Karpas-422 (cell line): ENCODE measurements at regions not wholly inside any gene's neighbourhood (a gene's known extent, or its start where the extent isn't known, plus 50 kb on each side); places are given as distances from the start of the nearest gene placed in this dataset.

Experiments
- DNase-seq: peaks from one replicate; pipeline ENCODE4 v3.0.0-alpha.2; 2015
- H2AFZ ChIP-seq: fragments of 200-600 bp; sonication (generic); 2 replicates; pipeline ENCODE4 v1.6.1; 2014; ENCODE audit warnings: antibody characterized with exemption, low read length, mixed read lengths
- H3K27ac ChIP-seq: fragments of 200-600 bp; sonication (generic); 2 replicates; pipeline ENCODE4 v1.5.1; 2014; ENCODE audit warnings: mild to moderate bottlenecking, low read length, moderate library complexity
- H3K27me3 ChIP-seq: fragments of 200-600 bp; sonication (generic); 2 replicates; pipeline ENCODE4 v1.6.1; 2014; ENCODE audit warnings: low read length, mixed read lengths
- H3K36me3 ChIP-seq: fragments of 200-600 bp; sonication (generic); 2 replicates; pipeline ENCODE4 v1.6.1; 2014; ENCODE audit warnings: low read length, mixed read lengths; ENCODE audit not compliant: insufficient read depth
- H3K4me1 ChIP-seq: fragments of 200-600 bp; sonication (generic); 2 replicates; pipeline ENCODE4 v1.6.1; 2014; ENCODE audit warnings: mild to moderate bottlenecking, low read length, mixed read lengths
- H3K4me2 ChIP-seq: fragments of 200-600 bp; sonication (generic); 2 replicates; pipeline ENCODE4 v1.6.1; 2014; ENCODE audit warnings: low read length, low read depth, mild to moderate bottlenecking; ENCODE audit not compliant: poor library complexity, severe bottlenecking
- H3K4me3 ChIP-seq: fragments of 200-600 bp; sonication (generic); 2 replicates; pipeline ENCODE4 v1.5.1; 2014; ENCODE audit warnings: mild to moderate bottlenecking, antibody characterized with exemption, low read length, mixed read lengths
- H3K79me2 ChIP-seq: fragments of 200-600 bp; sonication (generic); 2 replicates; pipeline ENCODE4 v1.6.1; 2014; ENCODE audit warnings: mild to moderate bottlenecking, low read length, mixed read lengths
- H3K9ac ChIP-seq: fragments of 200-600 bp; sonication (generic); 2 replicates; pipeline ENCODE4 v1.6.0; 2014; ENCODE audit warnings: low read length
- H3K9me2 ChIP-seq: fragments of 200-600 bp; sonication (generic), shearing (Covaris generic); replicated peaks from 2 replicates; pipeline ENCODE4 v1.6.0; 2014; ENCODE audit warnings: mild to moderate bottlenecking, low read length, moderate library complexity; ENCODE audit not compliant: insufficient read depth
- H3K9me3 ChIP-seq: fragments of 300-700, 200-600 bp; sonication (generic); 2 replicates; pipeline ENCODE4 v1.6.1; 2014; ENCODE audit warnings: low read length, mixed read lengths
- H4K20me1 ChIP-seq: fragments of 200-600 bp; sonication (generic); 2 replicates; pipeline ENCODE4 v1.6.1; 2014; ENCODE audit warnings: mild to moderate bottlenecking, antibody characterized with exemption, low read length, low read depth; ENCODE audit not compliant: insufficient read depth

DNA sequence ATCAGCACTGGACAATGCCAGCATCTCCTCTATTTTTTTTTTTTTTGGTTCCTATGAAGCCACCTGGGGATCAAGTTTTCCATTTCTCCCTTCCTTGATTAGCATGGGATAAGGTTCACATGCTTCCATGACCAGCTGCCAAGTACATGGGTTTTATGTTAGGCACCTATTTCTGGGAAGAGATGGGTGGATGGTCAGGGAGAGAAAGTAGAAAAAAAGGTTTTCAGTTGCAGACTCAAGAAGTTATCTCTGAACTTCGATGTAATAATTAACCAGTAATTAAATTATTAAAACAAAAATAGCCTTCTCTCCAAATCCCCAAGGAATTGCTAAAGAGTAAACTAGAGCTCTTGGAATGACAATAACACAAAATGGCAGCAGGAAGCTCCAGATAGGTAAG lies 164.9 kb upstream of the MAF start:
- Histone ChIP-seq H3K9me3 (no peaks in the 10 kb centered on the region), H3K27ac (no peak overlapping the region), H3K4me3 (no peak overlapping the region), H4K20me1 (no peaks in the 10 kb centered on the region), H3K36me3 (no peaks in the 10 kb centered on the region), H2AFZ (no peak overlapping the region), H3K27me3 (no peaks in the 10 kb centered on the region), H3K79me2 (no peaks in the 10 kb centered on the region), H3K9ac (no peak overlapping the region), H3K4me1 (no peaks in the 10 kb centered on the region), H3K4me2 (no peak overlapping the region), H3K9me2 (no peaks in the 10 kb centered on the region)
- DNase-seq, result no peak

DNA sequence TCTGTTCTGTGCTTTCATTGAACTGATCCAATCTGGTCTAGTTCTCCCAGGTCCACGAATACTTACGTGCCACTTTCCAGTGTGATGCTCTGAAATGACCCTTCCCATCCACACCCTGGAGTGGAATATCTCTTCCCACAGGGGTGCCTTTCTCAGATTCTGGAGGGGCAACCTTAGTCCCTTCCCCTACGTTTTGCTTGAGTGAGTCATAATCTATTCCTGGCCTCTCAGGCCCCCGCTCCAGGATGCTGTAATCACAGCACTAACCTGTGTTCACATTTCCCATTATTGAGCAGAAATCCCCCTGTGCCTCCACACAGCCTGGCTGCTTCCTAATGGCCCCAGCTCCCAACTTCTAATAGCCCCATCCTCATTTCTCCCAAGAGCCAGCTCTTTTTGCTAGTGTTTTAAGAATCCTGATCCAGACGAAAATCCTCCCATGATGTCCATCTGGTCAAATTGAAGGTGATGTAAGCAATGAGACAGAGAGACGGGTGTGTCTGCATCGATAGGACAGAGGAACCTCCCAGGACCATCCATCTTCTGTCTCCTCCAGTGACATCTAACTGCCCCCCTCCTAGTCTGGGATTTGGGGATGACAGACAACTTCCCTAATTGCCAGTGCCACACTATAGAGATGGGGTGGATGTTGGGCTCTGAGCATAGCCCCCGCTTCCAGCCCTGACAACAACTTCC lies 164.0 kb upstream of the MAF start:
- no peak overlapping the region for H3K9ac ChIP-seq
- no peak overlapping the region for H3K4me2 ChIP-seq
- H3K4me3 ChIP-seq, result no peak overlapping the region
- no peak overlapping the region for H3K27ac ChIP-seq
- no peaks in the 10 kb centered on the region for H3K9me3 ChIP-seq
- H3K4me1 ChIP-seq, result no peaks in the 10 kb centered on the region
- H3K79me2 ChIP-seq, result no peaks in the 10 kb centered on the region
- H3K36me3 ChIP-seq, result no peaks in the 10 kb centered on the region
- no peak for DNase-seq
- no peak overlapping the region for H2AFZ ChIP-seq
- H3K9me2 ChIP-seq, result no peaks in the 10 kb centered on the region
- no peaks in the 10 kb centered on the region for H4K20me1 ChIP-seq
- no peaks in the 10 kb centered on the region for H3K27me3 ChIP-seq

DNA sequence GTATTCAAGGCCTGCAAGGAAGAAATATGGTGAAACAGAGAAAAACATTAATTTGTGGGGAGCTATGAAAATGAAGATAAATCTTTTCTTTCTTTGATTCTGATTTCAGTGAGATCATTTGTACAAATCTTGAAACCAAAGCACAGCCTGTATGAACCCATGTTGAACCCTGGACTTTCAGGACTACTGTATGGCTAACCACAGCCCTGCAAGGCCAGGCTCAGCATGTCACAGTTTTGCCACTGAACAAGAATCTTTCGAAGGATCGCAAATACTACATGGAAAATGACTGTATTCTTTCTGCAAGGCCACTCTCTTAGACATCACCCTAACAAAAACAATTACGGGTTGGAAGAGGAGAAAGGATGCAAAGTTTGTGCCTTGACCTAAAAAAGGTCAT lies 161.7 kb upstream of the MAF start:
- no peak overlapping the region for H3K4me2 ChIP-seq
- no peaks in the 10 kb centered on the region for H3K36me3 ChIP-seq

DNA sequence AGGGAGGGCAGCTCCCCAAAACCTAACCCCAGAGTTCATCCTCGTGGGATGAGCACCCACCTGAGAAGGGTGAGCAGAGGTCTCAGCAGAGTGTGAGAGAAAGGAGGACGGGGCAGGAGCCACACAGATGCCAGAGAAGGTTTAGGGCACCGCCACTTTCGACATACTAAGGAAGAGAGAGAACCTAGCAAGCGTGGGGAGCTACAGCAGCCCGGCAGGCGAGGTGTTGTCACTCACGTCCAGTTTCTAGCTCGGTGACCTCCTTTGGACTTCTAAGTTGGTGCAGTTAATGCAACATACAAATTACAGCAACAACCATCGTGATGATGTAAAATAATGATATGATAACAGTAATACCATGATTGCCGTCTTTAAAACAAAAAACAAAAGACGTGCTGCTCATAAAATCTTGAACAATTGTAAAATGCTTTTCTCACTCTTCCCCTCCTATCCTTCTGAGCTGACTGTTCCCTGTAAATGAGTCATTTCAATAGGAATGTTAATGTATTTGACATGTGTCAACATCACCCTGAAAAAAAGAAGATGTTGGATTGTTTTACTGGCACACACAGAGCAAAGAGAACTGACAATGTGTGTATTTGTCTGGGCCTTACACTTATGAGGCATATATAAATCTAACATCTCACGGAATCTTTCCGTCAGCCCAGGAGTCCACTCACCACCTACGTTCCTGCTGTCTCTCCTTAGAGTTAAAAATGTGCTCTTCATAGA lies 158.2 kb upstream of the MAF start:
- Histone ChIP-seq H3K79me2 (no peaks in the 10 kb centered on the region), H3K9me2 (no peaks in the 10 kb centered on the region), H3K36me3 (no peaks in the 10 kb centered on the region), H3K9me3 (no peaks in the 10 kb centered on the region), H3K27me3 (no peaks in the 10 kb centered on the region), H3K4me3 (no peak overlapping the region), H4K20me1 (no peaks in the 10 kb centered on the region), H3K4me2 (no peak overlapping the region), H3K9ac (no peak overlapping the region), H2AFZ (no peak overlapping the region), H3K27ac (no peak overlapping the region), H3K4me1 (no peaks in the 10 kb centered on the region)
- no peak for DNase-seq

More for the DNA sequence above, 161.7 kb upstream of the MAF start:
- Histone ChIP-seq H4K20me1 (no peaks in the 10 kb centered on the region), H3K9me2 (no peaks in the 10 kb centered on the region), H3K79me2 (no peaks in the 10 kb centered on the region), H3K9me3 (no peaks in the 10 kb centered on the region), H3K9ac (no peak overlapping the region), H3K27me3 (no peaks in the 10 kb centered on the region), H3K4me1 (no peaks in the 10 kb centered on the region), H3K27ac (no peak overlapping the region), H3K4me3 (no peak overlapping the region), H2AFZ (no peak overlapping the region)
- no peak for DNase-seq

DNA sequence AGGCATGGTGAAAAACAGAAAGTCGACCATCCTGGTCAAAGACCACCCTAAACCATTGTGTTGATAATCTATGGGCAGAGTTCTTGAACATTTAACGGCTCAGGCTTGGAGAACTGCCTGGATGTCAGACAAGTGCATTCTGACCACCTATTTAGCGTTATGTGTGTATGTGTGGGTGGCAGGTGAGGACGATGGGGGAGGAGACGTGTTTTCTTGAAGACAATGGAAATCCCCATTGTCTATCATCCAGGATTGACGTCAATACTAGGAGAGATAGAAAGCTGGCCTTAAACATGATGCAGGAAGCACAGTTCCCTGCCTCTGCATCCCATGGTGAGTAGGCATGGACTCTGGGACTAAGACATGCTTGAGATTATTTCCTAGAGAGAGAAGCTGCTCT lies 157.4 kb upstream of the MAF start:
- H3K27me3 ChIP-seq, result no peaks in the 10 kb centered on the region
- DNase-seq, result no peak
- no peak overlapping the region for H3K9ac ChIP-seq
- H3K27ac ChIP-seq, result no peak overlapping the region
- H4K20me1 ChIP-seq, result no peaks in the 10 kb centered on the region
- no peaks in the 10 kb centered on the region for H3K4me1 ChIP-seq
- no peaks in the 10 kb centered on the region for H3K79me2 ChIP-seq
- H3K4me3 ChIP-seq, result no peak overlapping the region
- H3K9me3 ChIP-seq, result no peaks in the 10 kb centered on the region
- no peak overlapping the region for H2AFZ ChIP-seq
- H3K36me3 ChIP-seq, result no peaks in the 10 kb centered on the region
- no peak overlapping the region for H3K4me2 ChIP-seq
- no peaks in the 10 kb centered on the region for H3K9me2 ChIP-seq

DNA sequence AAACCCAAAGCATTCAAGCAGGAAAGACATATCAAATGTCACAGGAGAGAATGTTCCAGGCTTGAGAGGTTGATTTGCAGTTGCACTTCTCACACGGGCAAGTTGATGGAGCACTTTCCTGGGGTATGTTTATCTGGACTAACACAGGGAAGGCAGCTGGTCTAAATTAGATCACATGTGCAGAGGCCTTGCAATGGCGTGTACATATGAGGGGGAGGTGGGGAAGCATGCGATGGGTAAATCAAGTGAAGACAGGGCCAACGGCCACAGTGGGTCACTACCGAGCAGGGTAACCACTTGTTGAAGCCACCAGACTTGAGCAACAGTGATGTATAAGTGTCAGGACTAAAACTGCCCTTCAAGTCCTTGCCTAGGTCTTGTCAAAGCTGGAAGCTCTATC lies 156.6 kb upstream of the MAF start:
- DNase-seq, result no peak
- H3K79me2 ChIP-seq, result no peaks in the 10 kb centered on the region
- no peak overlapping the region for H3K27ac ChIP-seq
- no peak overlapping the region for H3K4me2 ChIP-seq
- H3K36me3 ChIP-seq, result no peaks in the 10 kb centered on the region
- no peak overlapping the region for H3K4me3 ChIP-seq
- no peaks in the 10 kb centered on the region for H3K27me3 ChIP-seq
- H3K9me2 ChIP-seq, result no peaks in the 10 kb centered on the region
- H3K9ac ChIP-seq, result no peak overlapping the region
- H2AFZ ChIP-seq, result no peak overlapping the region
- no peaks in the 10 kb centered on the region for H3K9me3 ChIP-seq
- no peaks in the 10 kb centered on the region for H4K20me1 ChIP-seq
- no peaks in the 10 kb centered on the region for H3K4me1 ChIP-seq

DNA sequence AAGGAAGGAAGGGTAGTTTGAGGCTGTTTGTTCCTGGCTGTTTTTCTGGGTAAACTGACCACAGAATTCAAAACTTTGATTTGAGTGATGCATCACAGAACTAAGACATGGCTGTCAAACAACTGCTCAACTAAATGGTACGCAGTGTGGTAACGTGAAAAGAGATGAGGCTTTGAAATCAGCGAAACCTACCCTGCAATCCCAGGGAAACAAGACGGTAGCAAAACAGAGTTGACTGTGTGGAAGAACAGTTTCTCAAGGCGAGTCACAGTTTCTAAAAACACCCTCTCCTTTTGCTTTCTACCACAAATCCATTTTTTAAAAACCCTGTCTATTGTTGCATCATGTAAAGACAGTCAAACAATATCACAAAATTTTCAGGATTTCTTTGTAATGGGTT lies 156.0 kb upstream of the MAF start:
- no peaks in the 10 kb centered on the region for H3K27me3 ChIP-seq
- H3K79me2 ChIP-seq, result no peaks in the 10 kb centered on the region
- H3K4me1 ChIP-seq, result no peaks in the 10 kb centered on the region
- H4K20me1 ChIP-seq, result no peaks in the 10 kb centered on the region
- H3K9me2 ChIP-seq, result no peaks in the 10 kb centered on the region
- no peak overlapping the region for H3K4me2 ChIP-seq
- no peak overlapping the region for H2AFZ ChIP-seq
- no peaks in the 10 kb centered on the region for H3K36me3 ChIP-seq
- DNase-seq, result no peak
- no peak overlapping the region for H3K9ac ChIP-seq
- H3K4me3 ChIP-seq, result no peak overlapping the region
- H3K9me3 ChIP-seq, result no peaks in the 10 kb centered on the region
- H3K27ac ChIP-seq, result no peak overlapping the region

DNA sequence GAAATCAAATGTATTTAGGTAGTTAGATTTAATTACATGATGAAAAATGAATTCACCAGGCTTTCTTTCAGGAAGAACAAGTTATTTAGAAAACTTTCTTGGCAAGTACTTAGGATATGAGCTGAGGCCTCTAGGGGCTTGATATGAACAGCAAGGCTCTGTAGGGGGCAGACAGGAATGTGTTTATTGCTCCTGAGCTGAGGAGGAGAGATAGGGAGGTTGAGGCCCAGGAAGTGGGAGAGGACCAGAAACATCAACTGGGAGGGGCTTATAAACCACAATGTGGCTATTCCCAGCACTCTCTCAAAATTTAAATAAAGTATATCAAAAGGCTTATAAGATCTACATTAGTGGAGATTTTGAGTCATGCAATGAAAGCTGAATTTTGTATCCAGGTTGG lies 154.0 kb upstream of the MAF start:
- Histone ChIP-seq H3K4me3 (no peak overlapping the region), H3K9me2 (no peaks in the 10 kb centered on the region), H3K79me2 (no peaks in the 10 kb centered on the region), H3K4me1 (no peaks in the 10 kb centered on the region), H4K20me1 (no peaks in the 10 kb centered on the region), H3K9me3 (no peaks in the 10 kb centered on the region), H3K9ac (no peak overlapping the region), H3K27me3 (no peaks in the 10 kb centered on the region), H3K4me2 (no peak overlapping the region), H3K27ac (no peak overlapping the region), H3K36me3 (no peaks in the 10 kb centered on the region), H2AFZ (no peak overlapping the region)
- DNase-seq, result no peak
